Medulla oblongata (tissue), 1 donor: ENCODE measurements at regions not wholly inside any gene's neighbourhood (a gene's known extent, or its start where the extent isn't known, plus 50 kb on each side); places are given as distances from the start of the nearest gene placed in this dataset.
"Not testable (repeated sequence)": the region's sequence is repeated elsewhere in the genome, so short reads cannot be mapped to it uniquely, and the experiment has no call there.

Experiments
- DNase-seq: peaks from one replicate; pipeline ENCODE4 v3.0.0-alpha.2; 2015; ENCODE audit errors: extremely low spot score

DNA sequence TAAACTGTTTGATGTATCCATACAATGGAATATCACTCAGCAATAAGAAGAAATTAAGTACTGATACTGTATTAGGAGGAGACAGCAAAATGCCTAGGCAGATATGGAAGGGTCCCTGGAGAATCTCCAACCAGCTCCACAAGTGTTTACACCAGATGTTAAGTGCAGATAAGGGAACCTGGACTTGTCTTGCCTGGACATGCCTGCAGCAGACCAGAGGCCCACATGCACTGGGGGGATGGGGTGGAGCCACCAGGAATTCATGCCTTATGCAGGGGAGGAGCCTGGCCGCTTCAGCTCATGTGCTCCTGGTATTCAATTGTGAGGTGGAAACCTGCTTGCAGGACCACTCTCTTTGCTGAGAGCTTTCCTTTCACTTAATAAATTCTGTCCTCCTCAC is 287.6 kb downstream of the LIPI start:
- not testable (repeated sequence) for DNase-seq

DNA sequence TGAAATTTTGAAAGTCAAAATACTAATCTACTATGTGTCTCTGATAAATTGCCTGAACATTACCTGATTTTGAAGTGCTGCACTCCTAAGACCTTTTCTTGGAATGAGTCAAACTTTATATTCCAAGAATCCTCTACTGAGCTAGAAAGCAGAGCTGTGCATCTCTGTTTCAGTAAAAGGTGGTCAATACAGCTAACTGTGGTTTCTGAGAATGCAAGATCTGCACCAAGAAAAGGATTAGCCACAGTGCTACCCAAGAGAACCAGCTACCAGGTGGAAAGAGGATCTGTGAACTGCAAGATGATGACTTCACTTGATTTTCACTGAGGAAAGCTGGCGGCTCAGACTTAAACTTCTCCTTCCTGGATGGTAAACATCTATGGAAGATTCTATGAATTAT is 289.3 kb downstream of the LIPI start:
- not testable (repeated sequence) for DNase-seq

DNA sequence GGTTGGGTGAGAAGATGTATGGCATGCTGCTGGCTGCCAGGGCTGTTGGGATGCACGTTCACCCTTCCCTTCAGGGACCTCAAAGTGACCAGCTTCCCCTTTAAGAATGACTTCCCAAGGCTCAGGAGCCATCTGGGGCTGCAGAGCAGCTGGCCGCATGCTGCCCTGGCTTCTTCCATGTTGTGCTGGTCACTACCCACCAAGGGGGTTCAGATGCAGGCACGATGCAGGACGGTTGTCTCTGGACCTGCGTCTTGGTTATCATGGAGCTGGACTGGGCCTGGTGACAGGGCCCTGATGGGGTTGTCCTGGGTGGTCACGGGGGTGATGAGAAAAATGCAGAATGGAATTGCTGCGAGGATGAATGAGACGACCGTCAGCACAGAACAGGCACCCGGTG is 297.8 kb downstream of the POTED start:
- DNase-seq: not testable (repeated sequence)

DNA sequence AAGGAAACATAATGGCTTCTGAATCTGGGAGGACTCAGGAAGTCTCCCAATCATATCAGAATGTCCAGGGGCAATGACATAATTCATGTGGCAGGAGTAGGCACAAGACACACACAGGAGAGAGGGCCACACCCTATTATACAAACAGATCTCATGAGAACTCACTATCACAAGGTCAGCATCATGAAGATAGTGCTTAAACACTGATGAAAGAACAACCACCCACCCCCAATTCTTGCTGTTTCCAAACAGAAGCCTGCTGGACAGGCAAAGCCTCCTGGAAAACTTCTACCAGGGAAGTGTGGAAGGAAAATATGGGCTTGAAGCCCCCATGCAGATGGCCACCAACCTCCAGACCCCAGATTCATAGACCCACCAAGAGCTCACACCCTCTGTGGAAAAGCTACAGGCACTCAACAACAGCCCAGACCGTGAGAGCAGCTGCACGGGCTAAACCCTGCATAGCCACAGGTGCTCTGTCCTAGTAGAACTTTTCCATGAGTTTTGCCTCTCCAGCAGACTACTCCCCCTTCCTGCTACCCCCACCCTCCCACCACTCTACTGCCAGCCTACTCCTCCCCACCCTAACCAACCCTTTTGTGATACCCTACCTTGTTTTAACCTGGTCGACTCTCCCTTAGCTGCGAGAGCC is 287.1 kb downstream of the POTED start:
- DNase-seq: not testable (repeated sequence)

DNA sequence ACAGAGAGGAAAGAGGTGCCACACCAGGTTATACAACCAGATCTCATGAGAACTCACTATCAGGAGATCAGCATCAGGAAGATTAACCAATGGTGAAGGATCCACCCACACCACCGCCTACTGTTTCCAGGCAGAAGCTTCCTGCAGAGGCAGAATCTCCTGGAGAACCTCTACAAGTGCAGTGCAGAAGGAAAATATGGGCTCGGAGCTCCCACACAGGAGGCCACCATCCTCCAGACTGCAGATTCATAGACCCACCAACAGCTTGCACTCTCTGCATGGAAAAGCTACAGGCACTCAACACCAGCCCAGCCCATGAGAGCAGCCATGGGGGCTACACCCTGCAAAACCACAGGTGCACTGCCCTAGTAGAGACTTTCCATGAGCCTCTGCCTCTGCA is 284.0 kb downstream of the POTED start:
- DNase-seq: not testable (repeated sequence)

DNA sequence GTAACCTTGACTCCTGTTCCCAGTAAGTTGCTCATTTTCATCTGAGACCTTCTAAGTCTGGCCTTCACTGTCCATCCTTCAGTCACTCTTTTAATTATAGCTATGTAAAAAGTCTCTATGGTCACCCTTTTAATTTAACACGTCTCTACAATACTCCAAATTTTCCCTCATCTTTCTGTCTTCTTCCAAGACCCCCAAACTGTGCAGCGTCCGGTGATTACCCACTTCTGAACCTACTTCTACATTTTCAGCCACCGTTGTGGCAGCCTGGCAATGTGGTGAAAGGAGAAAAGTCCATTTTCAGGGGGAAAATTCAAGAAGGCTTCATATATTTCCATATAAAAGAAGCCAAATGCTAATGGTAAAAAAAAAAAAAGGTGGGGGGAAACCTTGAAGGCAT is 283.4 kb downstream of the POTED start:
- DNase-seq: not testable (repeated sequence)

DNA sequence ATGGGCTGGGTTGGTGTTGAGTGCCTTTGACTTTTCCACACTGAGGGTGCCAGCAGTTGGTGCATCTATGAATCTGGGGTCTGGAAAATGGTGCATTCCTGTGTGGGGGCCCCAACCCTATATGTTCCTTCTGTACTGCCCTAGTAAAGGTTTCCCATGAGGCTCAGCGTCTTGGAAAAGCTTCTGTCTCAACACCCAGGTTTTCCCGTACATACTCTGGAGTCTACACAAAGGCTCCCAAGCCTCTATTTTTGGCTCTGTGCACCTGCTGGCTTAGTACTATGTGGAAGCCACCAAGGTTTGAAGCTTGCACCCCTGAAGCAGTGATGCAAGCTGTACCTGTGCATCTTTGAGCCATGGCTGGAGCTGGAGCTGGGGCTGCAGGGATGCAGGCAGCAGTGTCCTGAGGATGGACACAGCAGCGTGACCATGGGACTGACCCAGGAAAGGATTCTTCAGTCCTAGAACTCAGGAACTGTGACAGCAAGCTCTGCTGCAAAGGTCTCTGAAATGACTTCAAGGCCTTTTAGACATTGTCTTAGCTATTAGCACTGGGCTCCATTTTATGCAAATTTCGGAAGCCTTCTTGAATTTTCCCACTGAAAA is 282.7 kb downstream of the POTED start:
- not testable (repeated sequence) for DNase-seq

DNA sequence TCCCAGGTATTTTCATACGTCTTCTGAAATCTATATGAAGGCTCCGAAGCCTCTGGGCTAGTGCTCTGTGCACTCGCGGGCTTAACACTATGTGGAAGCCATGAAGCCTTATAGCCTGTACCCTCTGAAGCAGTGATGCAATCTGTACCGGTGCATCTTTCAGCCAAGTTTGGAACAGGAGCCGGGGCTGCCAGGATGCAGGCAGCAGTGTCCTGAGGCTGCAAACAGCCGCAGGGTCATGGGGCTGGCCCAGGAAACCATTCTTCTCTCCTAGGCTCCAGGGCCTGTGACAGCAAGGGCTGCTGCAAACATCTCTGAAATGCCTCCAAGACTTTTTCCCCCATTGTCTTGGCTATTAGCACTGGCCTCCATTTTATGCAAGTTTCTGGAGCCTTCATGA is 279.6 kb downstream of the POTED start:
- not testable (repeated sequence) for DNase-seq

DNA sequence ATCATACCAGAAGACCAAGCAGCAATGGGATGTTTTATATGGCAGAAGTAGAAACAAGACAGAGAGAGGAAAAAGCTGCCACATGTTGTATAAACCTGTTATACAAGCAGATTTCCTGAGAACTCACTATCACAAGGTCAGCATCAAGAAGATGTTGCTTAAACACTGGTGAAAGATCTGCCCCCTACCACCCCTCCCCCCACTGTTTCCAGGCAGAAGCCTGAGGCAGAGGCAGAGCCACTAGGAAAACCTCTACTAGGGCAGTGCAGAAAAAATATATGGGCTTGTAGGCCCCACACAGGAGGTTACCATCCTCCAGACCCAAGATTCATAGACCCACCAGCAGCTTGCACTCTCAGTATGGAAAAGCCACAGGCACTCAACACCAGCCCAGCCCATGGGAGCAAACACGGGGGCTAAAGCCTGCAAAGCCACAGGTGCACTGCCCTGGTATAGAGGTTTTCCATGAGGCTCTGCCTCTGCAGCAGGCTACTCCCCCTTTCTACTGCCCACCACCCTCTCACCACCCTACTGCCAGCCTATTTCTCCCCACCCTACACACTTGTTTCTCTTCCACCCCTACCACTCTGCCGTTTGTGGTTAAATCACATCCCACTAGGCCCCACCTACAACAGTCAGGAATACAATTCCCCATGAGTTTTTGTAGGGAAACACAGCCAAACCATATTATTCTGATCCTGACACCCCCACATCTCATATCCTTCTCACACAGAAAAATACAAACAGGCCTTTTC is 274.2 kb downstream of the POTED start:
- not testable (repeated sequence) for DNase-seq

DNA sequence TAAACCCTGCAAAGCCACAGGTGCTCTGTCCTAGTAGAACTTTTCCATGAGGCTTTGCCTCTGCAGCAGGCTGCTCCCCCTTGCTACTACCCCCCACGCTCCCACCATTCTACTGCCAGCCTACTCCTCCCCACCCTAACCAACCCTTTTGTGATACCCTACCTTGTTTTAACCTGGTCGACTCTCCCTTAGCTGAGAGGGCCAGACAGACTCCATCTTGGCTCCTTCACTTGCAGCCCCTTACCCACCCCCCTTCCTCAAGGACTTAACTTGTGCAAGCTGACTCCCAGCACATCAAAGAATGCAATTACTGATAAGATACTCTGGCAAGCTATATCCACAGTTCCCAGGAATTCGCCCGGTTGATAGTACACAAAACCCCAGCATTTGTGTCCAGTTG is 267.9 kb downstream of the POTED start:
- not testable (repeated sequence) for DNase-seq

DNA sequence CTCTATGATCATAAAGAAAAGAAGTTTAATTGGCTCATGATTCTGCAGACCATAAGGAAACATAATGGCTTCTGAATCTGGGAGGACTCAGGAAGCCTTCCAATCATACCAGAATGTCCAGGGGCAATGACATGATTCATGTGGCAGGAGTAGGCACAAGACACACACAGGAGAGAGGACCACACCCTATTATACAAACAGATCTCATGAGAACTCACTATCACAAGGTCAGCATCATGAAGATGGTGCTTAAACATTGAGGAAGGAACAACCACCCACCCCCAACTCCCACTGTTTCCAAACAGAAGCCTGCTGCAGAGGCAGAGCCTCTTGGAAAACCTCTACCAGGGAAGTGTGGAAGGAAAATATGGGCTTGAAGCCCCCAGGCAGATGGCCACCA is 267.4 kb downstream of the POTED start:
- DNase-seq: not testable (repeated sequence)

DNA sequence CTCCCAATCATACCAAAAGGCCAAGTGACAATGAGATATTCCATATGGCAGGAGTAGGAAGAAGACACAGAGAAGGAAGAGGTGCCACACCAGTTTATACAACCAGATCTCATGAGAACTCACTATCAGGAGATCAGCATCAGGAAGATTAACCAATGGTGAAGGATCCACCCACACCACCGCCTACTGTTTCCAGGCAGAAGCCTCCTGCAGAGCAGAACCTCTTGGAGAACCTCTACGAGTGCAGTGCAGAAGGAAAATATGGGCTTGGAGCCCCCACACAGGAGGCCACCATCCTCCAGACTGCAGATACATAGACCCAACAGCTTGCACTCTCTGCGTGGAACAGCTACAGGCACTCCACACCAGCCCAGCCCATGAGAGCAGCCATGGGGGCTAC is 264.4 kb downstream of the POTED start:
- not testable (repeated sequence) for DNase-seq

DNA sequence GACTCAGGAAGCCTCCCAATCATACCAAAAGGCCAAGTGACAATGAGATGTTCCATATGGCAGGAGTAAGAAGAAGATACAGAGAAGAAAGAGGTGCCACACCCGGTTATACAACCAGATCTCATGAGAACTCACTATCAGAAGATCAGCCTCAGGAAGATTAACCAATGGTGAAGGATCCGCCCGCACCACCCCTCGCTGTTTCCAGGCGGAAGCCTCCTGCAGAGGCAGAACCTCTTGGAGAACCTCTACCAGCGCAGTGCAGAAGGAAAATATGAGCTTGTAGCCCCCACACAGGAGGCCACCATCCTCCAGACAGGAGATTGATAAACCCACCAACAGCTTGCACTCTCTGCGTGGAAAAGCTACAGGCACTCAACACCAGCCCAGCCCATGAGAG is 245.1 kb downstream of the POTED start:
- no peak for DNase-seq

DNA sequence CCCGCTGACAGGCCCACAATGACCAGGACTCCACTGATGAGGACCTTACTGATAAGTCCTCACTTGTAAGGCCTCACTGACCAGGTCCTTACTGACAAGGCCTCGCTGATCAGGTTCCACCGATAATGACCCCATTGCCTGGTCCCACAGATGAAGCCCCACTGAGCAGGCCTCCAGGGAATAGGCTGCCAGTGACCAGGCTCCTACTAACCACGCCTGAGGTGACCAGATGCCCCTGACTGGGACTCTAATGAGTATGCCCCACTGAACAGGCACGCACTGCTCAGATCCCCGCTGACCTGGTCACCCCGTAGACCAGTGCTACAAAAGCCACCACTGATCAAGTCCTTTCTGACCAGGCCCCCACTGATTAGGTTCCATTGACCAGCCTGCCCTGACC is 241.2 kb downstream of the POTED start:
- DNase-seq: not testable (repeated sequence)

DNA sequence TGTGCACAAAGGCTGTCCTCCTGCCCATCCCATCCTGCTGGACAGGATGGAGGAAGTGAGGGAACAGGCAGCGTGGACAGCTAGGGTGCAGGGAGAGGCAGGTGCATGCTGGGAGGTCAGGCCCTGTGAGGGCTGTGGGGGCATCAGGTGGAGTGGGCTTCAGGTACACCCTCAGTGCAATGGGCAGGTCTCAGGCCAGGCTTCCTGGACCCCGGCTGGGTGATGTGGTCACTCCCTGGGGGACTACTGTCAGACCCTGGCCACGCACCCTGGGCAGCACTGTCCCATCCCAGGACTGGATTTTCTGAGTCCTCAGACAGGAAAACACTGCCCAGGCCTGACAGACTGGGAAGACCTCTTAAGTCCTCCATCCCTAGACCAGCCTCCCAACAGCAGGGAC is 239.9 kb downstream of the POTED start:
- not testable (repeated sequence) for DNase-seq

DNA sequence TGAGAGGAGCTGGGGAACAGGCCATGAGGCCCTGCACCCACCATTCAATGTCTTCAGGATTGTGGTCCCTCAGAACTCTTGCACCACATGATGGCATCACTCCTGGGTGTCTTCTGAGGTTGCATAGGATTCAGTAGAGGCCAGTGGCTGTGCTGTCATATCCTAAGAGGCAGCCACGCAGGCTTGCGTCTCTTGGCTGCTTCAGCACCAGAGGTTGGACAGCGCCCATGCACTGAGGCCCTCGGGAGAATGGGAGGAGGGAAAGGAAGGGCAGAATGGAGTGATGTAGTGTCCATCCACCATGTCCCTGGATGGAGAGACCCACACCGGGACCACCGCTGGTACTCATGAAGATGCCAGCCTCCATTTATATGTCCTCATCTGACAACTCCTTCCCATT is 237.1 kb downstream of the POTED start:
- DNase-seq: not testable (repeated sequence)

DNA sequence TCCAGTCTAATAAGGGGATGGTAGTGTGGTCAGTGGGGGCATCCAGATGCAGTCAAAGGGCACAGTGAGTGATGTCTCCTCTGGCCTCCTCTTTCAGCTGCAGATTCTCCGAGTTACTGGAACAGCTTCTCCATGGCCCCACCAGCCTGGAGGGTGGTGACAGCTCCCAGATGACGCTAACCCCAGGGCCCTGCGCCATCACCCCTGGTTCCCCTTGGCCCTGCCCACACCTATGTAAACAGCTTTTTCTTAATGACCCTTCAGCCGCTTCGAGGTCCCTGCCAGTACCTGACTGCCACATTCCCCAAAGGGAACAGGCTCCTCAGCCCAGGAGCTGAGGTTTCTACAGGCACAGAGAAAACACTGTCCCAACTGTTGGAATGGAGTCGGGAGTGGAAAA is 235.0 kb downstream of the POTED start:
- DNase-seq: not testable (repeated sequence)

DNA sequence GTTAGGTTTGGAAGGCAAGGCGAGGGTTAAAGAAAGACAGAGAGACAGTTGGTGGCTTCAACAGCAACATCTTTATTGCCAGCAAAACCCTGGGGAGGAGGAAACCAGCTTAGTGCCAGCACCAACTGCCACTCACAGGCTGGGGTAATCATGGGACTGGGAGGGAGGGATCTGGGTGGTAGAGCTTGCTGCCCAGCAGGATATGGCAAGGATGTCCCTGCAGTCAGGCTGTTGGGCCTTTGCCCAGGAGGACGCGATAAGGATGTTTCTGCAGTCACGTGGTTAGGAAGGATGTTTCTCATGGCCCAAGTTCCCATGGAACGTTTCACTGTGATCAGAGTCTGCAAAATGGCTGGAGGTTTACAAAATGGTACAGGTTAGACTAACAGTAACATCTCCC is 233.5 kb downstream of the POTED start:
- not testable (repeated sequence) for DNase-seq

DNA sequence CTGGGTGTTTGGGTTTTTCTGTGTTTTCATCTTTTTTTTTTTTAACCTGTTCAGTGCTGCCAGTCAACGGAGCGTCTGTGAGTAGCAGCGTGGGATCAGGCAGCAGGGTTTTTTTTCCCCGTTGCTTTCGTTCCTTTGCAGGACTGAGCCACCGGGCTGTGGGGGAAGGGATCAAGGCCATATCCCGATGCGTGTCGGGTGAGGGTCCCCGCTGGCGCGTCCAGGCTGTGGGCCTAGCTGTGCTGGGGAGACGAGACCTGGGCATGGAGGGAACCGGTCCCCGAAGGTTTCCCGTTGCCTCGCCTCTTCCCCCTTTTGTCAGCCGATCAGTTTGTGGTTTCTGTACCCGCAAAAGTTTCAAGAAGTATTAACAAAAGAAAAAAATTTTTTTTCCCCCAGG is 218.1 kb downstream of the POTED start:
- DNase-seq: not testable (repeated sequence)

DNA sequence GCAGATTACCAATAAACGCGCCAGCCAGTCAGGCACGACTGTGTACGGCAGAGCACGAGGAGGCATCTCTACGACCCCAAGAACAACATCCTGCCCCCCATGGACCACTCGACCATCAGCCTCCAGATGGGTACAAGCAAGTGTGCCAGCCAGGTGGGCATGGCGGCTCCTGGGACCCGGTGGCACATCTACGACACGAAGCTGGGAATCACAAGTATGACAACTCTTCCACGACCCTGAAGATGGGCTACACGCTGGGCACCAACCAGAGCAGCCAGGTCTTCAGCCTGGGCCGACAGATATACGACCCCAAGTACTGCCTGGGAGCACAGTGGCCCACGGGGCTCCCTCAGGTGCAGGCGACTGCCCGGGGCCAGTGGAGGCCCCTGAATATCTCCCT is 217.6 kb downstream of the POTED start:
- no peak for DNase-seq

DNA sequence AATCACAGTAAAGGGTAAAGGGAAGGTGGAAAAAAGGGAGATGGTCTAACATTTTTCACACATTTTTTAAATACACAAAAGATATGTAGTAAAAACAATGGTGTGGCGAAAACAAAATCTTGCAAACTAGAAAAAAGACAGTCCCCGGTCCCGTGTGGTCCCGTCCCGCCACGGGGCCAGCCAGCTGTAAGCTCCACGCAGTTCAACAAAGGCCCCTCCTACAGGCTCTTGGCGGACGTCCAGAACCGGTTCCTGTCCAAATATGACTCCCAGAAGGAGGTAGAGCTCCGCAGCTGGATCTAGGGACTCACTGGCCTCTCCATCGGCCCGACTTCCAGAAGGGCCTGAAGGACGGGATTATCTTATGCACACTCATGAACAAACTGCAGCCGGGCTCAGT is 216.9 kb downstream of the POTED start:
- DNase-seq: not testable (repeated sequence)

DNA sequence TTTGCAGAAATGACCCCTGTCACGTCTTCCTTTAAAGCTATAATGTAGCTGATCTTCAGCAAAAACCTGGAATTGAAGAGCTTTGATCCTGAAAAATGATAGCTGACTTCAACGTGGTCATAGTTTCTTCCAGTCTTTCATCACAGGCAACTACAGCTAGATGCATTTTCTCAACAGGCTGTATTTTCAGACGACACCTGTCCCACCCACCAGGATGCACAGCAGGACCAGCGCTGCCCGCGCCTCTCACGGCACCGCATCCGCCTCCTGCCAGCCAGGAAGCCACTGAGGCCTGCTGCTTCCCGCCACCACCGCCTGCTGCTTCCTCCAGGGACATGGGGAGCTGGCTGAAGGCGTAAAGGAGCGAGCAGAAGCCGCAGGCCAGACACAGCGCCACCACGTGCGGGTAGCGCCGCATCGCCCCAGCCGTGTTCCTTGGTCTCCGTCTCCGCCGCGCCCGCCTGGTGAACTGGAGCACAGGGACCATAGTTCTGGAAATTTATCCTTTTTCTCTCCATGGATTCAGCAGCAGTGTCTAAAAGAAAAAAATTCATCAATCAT is 215.7 kb downstream of the POTED start:
- not testable (repeated sequence) for DNase-seq

DNA sequence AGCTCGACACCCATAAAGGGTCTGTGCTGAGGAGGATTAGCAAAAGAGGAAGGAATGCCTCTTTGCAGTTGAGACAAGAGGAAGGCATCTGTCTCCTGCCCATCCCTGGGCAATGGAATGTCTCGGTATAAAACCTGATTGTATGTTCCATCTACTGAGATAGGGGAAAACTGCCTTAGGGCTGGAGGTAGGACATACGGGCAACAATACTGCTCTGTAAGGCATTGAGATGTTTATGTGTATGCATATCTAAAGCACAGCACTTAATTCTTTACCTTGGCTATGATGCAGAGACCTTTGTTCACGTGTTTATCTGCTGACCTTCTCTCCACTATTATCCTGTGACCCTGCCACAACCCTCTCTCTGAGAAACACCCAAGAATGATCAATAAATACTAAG is 210.7 kb downstream of the POTED start:
- not testable (repeated sequence) for DNase-seq
